ENCODE measurements at regions not wholly inside any gene's neighbourhood (a gene's known extent, or its start where the extent isn't known, plus 50 kb on each side); places are given as distances from the start of the nearest gene placed in this dataset.

GRCh38 chr17:6191405-6192324 is 121.5 kb downstream of the WSCD1 start:
- H3K4me3 ChIP-seq (ENCODE audit: low read length): no peak overlapping the region
- TF ChIP-seq, protein P1, sequence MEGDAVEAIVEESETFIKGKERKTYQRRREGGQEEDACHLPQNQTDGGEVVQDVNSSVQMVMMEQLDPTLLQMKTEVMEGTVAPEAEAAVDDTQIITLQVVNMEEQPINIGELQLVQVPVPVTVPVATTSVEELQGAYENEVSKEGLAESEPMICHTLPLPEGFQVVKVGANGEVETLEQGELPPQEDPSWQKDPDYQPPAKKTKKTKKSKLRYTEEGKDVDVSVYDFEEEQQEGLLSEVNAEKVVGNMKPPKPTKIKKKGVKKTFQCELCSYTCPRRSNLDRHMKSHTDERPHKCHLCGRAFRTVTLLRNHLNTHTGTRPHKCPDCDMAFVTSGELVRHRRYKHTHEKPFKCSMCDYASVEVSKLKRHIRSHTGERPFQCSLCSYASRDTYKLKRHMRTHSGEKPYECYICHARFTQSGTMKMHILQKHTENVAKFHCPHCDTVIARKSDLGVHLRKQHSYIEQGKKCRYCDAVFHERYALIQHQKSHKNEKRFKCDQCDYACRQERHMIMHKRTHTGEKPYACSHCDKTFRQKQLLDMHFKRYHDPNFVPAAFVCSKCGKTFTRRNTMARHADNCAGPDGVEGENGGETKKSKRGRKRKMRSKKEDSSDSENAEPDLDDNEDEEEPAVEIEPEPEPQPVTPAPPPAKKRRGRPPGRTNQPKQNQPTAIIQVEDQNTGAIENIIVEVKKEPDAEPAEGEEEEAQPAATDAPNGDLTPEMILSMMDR (conservative IDR thresholded peaks at IDR 0.05; ENCODE audit: low read depth, low read length): no peak
- DNase-seq (ENCODE audit: low read depth): no peak

DNA sequence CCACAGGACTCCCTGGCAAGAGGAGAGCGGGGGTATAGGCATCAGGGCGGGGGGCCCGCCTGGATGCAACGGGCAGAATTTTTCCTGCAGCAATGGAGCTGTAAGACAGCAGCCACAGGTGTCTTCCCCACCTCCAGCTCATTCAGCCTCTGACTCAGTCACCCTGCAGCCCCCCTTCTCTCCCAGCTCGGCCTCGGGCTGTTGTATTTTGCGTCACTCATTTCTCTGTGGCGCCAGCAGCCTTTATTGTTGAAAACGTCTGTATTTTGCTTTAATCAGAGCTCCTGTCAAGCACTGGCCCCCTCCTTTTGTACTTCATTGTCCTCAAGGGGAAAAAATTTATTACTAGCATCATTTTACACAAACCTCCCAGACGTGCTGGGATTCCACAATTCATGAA is 117.7 kb downstream of the WSCD1 start:
- no peak overlapping the region for H3K4me3 ChIP-seq (ENCODE audit: low read length)
- TF ChIP-seq, protein P1 (conservative IDR thresholded peaks at IDR 0.05; ENCODE audit: low read depth, low read length): no peak
- no peak for DNase-seq (ENCODE audit: low read depth)

GRCh38 chr17:6186998-6187397 is 116.8 kb downstream of the WSCD1 start:
- TF ChIP-seq, protein P1 (conservative IDR thresholded peaks at IDR 0.05; ENCODE audit: low read depth, low read length): no peak
- DNase-seq (ENCODE audit: low read depth): no peak

DNA sequence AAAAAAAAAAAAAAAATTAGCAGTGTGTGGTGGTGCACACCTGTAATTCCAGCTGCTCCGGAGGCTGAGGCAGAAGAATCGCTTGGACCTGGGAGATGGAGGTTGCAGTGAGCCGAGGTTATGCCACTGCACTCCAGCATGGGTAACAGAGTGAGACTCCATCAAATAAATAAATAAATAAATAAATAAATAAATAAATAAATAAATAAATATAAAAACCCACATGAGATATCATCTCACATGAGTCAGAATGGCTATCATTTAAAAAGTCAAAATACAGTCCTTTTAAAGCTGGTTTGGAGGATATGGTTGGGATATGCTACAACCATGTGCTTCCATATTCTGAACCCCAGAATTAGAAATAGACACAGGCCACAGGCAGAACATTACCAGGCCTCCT is 114.3 kb downstream of the WSCD1 start:
- TF ChIP-seq, protein P1 (conservative IDR thresholded peaks at IDR 0.05; ENCODE audit: low read depth, low read length): no peak
- H3K4me3 ChIP-seq (ENCODE audit: low read length): no peak overlapping the region
- no peak for DNase-seq (ENCODE audit: low read depth)

More at GRCh38 chr17:6186998-6187397, 116.8 kb downstream of the WSCD1 start:
- H3K4me3 ChIP-seq (ENCODE audit: low read length): no peak overlapping the region

DNA sequence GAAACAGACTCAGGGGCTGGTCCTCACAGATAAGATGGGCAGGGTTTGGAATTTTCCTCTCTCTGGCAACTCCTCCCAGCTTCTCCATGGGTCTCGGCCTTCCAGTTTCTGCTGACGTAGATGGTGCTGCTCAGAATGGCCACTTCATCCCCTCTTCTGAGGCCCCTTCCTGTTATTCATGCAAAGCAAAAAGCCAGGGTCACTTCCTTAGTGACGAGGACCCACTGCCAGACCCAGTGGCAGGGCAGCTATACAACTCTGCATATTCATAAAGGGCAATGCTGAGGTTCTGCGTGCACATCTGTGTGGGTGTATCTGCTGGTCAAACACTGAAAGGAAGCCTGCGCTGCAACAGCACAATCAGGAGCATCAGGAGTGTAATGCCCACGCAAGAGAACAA is 108.8 kb downstream of the WSCD1 start:
- no peak for DNase-seq (ENCODE audit: low read depth)
- H3K4me3 ChIP-seq (ENCODE audit: low read length): no peak overlapping the region
- TF ChIP-seq, protein P1 (conservative IDR thresholded peaks at IDR 0.05; ENCODE audit: low read depth, low read length): no peak

DNA sequence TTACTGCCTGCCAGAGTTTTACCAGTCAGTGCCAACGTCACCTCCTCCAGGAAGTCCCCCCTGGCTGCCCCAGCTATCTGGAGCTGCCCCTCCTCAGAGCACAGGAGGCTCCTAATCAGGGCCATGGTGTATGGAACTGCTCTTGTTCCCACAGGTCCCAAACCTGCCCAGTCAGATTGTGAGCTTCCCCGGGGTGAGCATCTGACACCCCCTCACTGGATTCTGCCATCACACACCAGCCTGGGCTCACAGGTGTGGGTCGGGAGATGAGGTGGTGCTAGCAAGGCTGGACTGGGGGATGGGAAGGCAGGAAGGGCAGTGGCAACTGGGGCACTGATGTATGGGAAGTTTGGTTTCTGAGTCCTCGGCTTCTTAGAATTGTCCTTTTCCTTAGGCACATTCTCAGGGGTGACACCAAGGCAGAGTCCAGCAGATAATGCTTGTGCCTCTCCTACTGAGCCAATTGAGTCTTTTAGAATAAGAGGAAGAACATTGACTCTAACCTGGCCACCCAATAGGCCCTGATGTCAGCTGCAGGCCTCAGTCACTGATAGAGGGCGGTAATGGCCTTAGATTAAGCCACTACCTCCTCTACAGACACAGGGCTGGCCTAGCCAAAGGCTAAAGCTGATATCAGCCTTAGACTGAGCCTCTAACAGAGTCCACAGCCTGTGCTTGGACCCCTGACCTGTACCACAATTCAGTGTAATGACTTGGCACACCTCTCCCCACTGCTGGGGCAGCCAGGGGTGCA is 107.9 kb downstream of the WSCD1 start:
- no peak for DNase-seq (ENCODE audit: low read depth)
- no peak overlapping the region for H3K4me3 ChIP-seq (ENCODE audit: low read length)
- TF ChIP-seq, protein P1 (conservative IDR thresholded peaks at IDR 0.05; ENCODE audit: low read depth, low read length): no peak
